GM12864 (cell line): ENCODE measurements at regions not wholly inside any gene's neighbourhood (a gene's known extent, or its start where the extent isn't known, plus 50 kb on each side); places are given as distances from the start of the nearest gene placed in this dataset.

Experiments
- DNase-seq: peaks from one replicate; pipeline ENCODE4 v3.0.0-alpha.2; 2011; ENCODE audit warnings: low read depth
- H3K4me3 ChIP-seq: 2 replicates; pipeline ENCODE4 v1.5.1; 2011; ENCODE audit warnings: mild to moderate bottlenecking, low read depth, low read length, control low read depth
- CTCF ChIP-seq: IDR thresholded peaks from 2 replicates; pipeline ENCODE4 v1.5.1; 2011; ENCODE audit warnings: low read depth, mild to moderate bottlenecking, moderate library complexity, low read length, control low read depth, inconsistent platforms; ENCODE audit errors: missing control alignments

- no peak for DNase-seq
- TF ChIP-seq CTCF = no peak
- no peak overlapping the region for H3K4me3 ChIP-seq
Observed at GRCh38 chr4:79178760-79179159, 147.1 kb downstream of the NAA11 start.

DNA sequence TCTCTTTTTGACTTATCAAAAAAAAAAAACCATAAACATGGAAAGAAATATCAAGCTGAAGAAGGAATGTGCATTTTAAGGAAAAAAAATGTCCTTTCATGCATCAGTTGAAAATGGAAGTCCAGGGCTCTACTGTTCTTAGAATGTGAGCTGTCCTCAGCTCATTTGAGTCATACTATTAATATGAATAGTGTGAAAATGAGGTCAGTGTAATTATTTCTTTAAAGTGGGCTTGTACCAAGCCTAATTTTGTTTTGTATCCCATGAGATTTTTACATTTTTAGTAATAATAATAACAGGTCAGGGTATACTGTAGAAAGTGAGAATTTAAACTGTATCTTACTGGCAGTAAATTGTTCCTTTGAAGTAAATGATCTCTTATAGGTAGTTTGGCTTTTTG lies 148.5 kb downstream of the NAA11 start:
- no peak for TF ChIP-seq CTCF
- H3K4me3 ChIP-seq = no peak overlapping the region
- no peak for DNase-seq

GRCh38 chr4:79176351-79176750 lies 149.5 kb downstream of the NAA11 start:
- no peak overlapping the region for H3K4me3 ChIP-seq
- TF ChIP-seq CTCF = no peak
- no peak for DNase-seq

DNA sequence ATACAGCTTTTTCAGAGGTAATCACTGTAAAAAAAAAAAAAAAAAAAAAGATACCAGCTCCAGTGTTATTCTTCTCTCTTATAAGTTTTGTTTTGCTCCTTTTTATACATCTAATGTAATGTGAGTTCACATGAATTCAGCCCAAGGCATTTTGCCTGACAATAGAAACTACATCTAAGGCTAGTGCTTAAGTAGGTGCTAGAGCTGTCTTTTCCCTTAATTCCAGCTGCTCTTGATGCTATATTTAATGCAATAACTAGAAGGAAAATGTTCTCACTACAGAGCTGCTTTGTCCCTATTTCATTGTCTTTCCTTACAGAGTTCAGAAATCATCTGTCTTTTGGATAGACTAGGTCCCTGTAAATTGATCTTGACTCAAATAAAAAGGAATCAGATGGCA lies 150.1 kb downstream of the NAA11 start:
- DNase-seq = no peak
- TF ChIP-seq CTCF = no peak
- H3K4me3 ChIP-seq = no peak overlapping the region

GRCh38 chr4:79174490-79175252 lies 151.2 kb downstream of the NAA11 start:
- no peak overlapping the region for H3K4me3 ChIP-seq
- no peak for TF ChIP-seq CTCF
- no peak for DNase-seq

DNA sequence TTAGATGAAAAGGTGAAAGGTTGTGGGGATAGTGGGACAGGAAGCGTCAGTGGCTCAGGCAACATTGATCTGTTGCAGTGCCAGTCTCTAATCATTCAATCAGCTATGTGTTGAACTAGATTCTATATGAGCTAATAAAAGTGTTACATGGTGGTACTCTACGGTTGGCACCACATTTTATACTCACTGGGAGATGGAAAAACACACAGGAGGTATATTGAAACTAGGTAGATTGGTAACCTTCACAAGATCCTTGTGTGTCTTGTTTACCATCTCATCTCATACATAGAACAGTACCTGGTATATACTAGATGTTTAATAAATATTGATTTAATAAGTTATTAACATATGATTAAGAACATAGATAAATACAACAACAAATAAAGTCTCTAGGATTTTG lies 152.7 kb downstream of the NAA11 start:
- no peak overlapping the region for H3K4me3 ChIP-seq
- DNase-seq = no peak
- TF ChIP-seq CTCF = no peak

- H3K4me3 ChIP-seq = no peak overlapping the region
- no peak for TF ChIP-seq CTCF
- no peak for DNase-seq
Observed at GRCh38 chr4:79170077-79170476, 155.8 kb downstream of the NAA11 start.
